NT2/D1 (cell line): ENCODE measurements at regions not wholly inside any gene's neighbourhood (a gene's known extent, or its start where the extent isn't known, plus 50 kb on each side); places are given as distances from the start of the nearest gene placed in this dataset.

Experiments used
- DNase-seq: peaks from one replicate; pipeline ENCODE4 v3.0.0-alpha.2; 2011; ENCODE audit warnings: low read depth, low spot score
- H3K27me3 ChIP-seq: 2 replicates; pipeline ENCODE4 v1.6.0; 2011; ENCODE audit warnings: mild to moderate bottlenecking; ENCODE audit not compliant: insufficient read length, insufficient read depth
- H3K36me3 ChIP-seq: 2 replicates; pipeline ENCODE4 v1.6.1; 2011; ENCODE audit warnings: mild to moderate bottlenecking, low read length, mixed read lengths; ENCODE audit not compliant: insufficient read depth, insufficient read length
- H3K4me1 ChIP-seq: 2 replicates; pipeline ENCODE4 v1.5.1; 2011; ENCODE audit not compliant: insufficient read depth, insufficient read length
- H3K4me3 ChIP-seq: 2 replicates; pipeline ENCODE4 v1.5.1; 2011; ENCODE audit warnings: low read depth; ENCODE audit not compliant: insufficient read length
- H3K9ac ChIP-seq: 2 replicates; pipeline ENCODE4 v1.6.0; 2011; ENCODE audit warnings: low read depth; ENCODE audit not compliant: insufficient read length
- H3K9me3 ChIP-seq: 2 replicates; pipeline ENCODE4 v1.5.1; 2011; ENCODE audit warnings: mild to moderate bottlenecking, low read length; ENCODE audit not compliant: insufficient read depth
- SUZ12 ChIP-seq: IDR thresholded peaks from 2 replicates; pipeline ENCODE4 v1.6.1; 2011; ENCODE audit not compliant: insufficient read length, insufficient read depth; ENCODE audit errors: extremely low read depth
- YY1 ChIP-seq: IDR thresholded peaks from 2 replicates; pipeline ENCODE4 v1.6.1; 2011; ENCODE audit not compliant: insufficient read length, insufficient read depth
- ZNF274 ChIP-seq: IDR thresholded peaks from 2 replicates; pipeline ENCODE4 v1.6.1; 2011; ENCODE audit warnings: mild to moderate bottlenecking, low read depth, low read length

GRCh38 chr2:128682266-128682665, 363.6 kb upstream of the HS6ST1 start:
- H3K36me3 ChIP-seq = no peaks in the 10 kb centered on the region
- DNase-seq = no peak
- H3K4me1 ChIP-seq = peaks cover 10% of the 10 kb centered on the region
- no peaks in the 10 kb centered on the region for H3K9me3 ChIP-seq
- peak overlapping the region; percentile 63 for H3K9ac ChIP-seq
- no peak for TF ChIP-seq SUZ12
- TF ChIP-seq YY1 = no peak
- TF ChIP-seq ZNF274 = no peak
- no peak overlapping the region for H3K4me3 ChIP-seq
- no peaks in the 10 kb centered on the region for H3K27me3 ChIP-seq

GRCh38 chr2:128682729-128683284, 364.1 kb upstream of the HS6ST1 start:
- no peaks in the 10 kb centered on the region for H3K27me3 ChIP-seq
- H3K4me1 ChIP-seq = peaks cover 10% of the 10 kb centered on the region
- H3K9me3 ChIP-seq = no peaks in the 10 kb centered on the region
- no peaks in the 10 kb centered on the region for H3K36me3 ChIP-seq
- peak overlapping the region; percentile 74 for H3K9ac ChIP-seq
- no peak for DNase-seq
- H3K4me3 ChIP-seq = peak overlapping the region; percentile 5
- no peak for TF ChIP-seq ZNF274
- no peak for TF ChIP-seq YY1
- TF ChIP-seq SUZ12 = no peak

GRCh38 chr2:128684523-128684922, 365.9 kb upstream of the HS6ST1 start:
- H3K9me3 ChIP-seq = no peaks in the 10 kb centered on the region
- H3K27me3 ChIP-seq = no peaks in the 10 kb centered on the region
- no peak overlapping the region for H3K4me3 ChIP-seq
- H3K36me3 ChIP-seq = no peaks in the 10 kb centered on the region
- H3K4me1 ChIP-seq = peaks cover 10% of the 10 kb centered on the region
- H3K9ac ChIP-seq = no peak overlapping the region
- no peak for DNase-seq
- no peak for TF ChIP-seq ZNF274
- TF ChIP-seq SUZ12 = no peak
- TF ChIP-seq YY1 = no peak

GRCh38 chr2:128685841-128686496, 367.3 kb upstream of the HS6ST1 start:
- TF ChIP-seq YY1 (no peak), ZNF274 (no peak), SUZ12 (no peak)
- H3K9ac ChIP-seq = no peak overlapping the region
- H3K4me1 ChIP-seq = peaks cover 10% of the 10 kb centered on the region
- no peak for DNase-seq
- no peak overlapping the region for H3K4me3 ChIP-seq
- no peaks in the 10 kb centered on the region for H3K36me3 ChIP-seq
- H3K27me3 ChIP-seq = no peaks in the 10 kb centered on the region
- H3K9me3 ChIP-seq = peaks cover 5% of the 10 kb centered on the region; the same call in 1 of the 2 replicates

- H3K9ac ChIP-seq = no peak overlapping the region
- DNase-seq = no peak
- peaks cover 5% of the 10 kb centered on the region; the same call in 1 of the 2 replicates for H3K9me3 ChIP-seq
- no peaks in the 10 kb centered on the region for H3K27me3 ChIP-seq
- no peak for TF ChIP-seq SUZ12
- no peak for TF ChIP-seq YY1
- TF ChIP-seq ZNF274 = no peak
- H3K36me3 ChIP-seq = no peaks in the 10 kb centered on the region
- peaks cover 10% of the 10 kb centered on the region for H3K4me1 ChIP-seq
- H3K4me3 ChIP-seq = no peak overlapping the region
Measured at GRCh38 chr2:128686497-128686859, 367.8 kb upstream of the HS6ST1 start.

- H3K4me1 ChIP-seq = peaks cover 8% of the 10 kb centered on the region
- no peak for TF ChIP-seq ZNF274
- no peak for TF ChIP-seq YY1
- no peak for TF ChIP-seq SUZ12
- no peak overlapping the region for H3K4me3 ChIP-seq
- no peak for DNase-seq
- no peaks in the 10 kb centered on the region for H3K27me3 ChIP-seq
- H3K36me3 ChIP-seq = no peaks in the 10 kb centered on the region
- H3K9me3 ChIP-seq = peaks cover 11% of the 10 kb centered on the region; the same call in 1 of the 2 replicates
- no peak overlapping the region for H3K9ac ChIP-seq
Measured at GRCh38 chr2:128686881-128687555, 368.4 kb upstream of the HS6ST1 start.

GRCh38 chr2:128687565-128687964, 368.9 kb upstream of the HS6ST1 start:
- Histone ChIP-seq H3K9me3 (peaks cover 16% of the 10 kb centered on the region; the same call in 1 of the 2 replicates), H3K4me1 (peaks cover 5% of the 10 kb centered on the region), H3K9ac (no peak overlapping the region), H3K4me3 (no peak overlapping the region), H3K27me3 (no peaks in the 10 kb centered on the region), H3K36me3 (no peaks in the 10 kb centered on the region)
- DNase-seq = no peak
- TF ChIP-seq SUZ12 (no peak), ZNF274 (no peak), YY1 (no peak)
